K562 (cell line): ENCODE measurements at regions not wholly inside any gene's neighbourhood (a gene's known extent, or its start where the extent isn't known, plus 50 kb on each side); places are given as distances from the start of the nearest gene placed in this dataset.

Source experiments
- AFF1 ChIP-seq, 2 experiments: fragments of 450-650 bp; IDR thresholded peaks; 2 replicates each; pipeline ENCODE4 v1.6.1; 2018; ENCODE audit warnings: mild to moderate bottlenecking in 2 of 2, low read depth in 1 of 2; ENCODE audit not compliant: partially characterized antibody in 2 of 2
- BMI1 ChIP-seq: fragments of 150-350 bp; IDR thresholded peaks from 2 replicates; pipeline ENCODE4 v1.6.1; 2014; ENCODE audit warnings: low read length
- CCNT2 ChIP-seq: IDR thresholded peaks from 2 replicates; pipeline ENCODE4 v1.6.1; 2011; ENCODE audit warnings: borderline replicate concordance, low read depth, mild to moderate bottlenecking, moderate library complexity, mixed read lengths, low read length; ENCODE audit not compliant: insufficient read length; ENCODE audit errors: extremely low read depth
- MCM5 ChIP-seq: fragments of 450-650 bp; IDR thresholded peaks from 2 replicates; pipeline ENCODE4 v1.6.1; 2016; ENCODE audit warnings: low read depth
- RBM15 ChIP-seq: fragments of 200-400 bp; formaldehyde crosslinking; IDR thresholded peaks from 2 replicates; pipeline ENCODE4 v1.6.1; 2018; ENCODE audit warnings: mild to moderate bottlenecking, low read length, moderate library complexity; ENCODE audit not compliant: insufficient read depth
- RBM39 ChIP-seq: fragments of 200-400 bp; formaldehyde crosslinking; optimal IDR thresholded peaks from 2 replicates; pipeline ENCODE3; 2018; ENCODE audit warnings: low read depth, low read length
- RFX7 ChIP-seq: fragments of 250-450 bp; sonication (Bioruptor Pico); IDR thresholded peaks from 2 replicates; pipeline ENCODE4 v1.5.1; 2021; ENCODE audit warnings: mild to moderate bottlenecking
- SRSF9 ChIP-seq: fragments of 200-400 bp; formaldehyde crosslinking; IDR thresholded peaks from 2 replicates; pipeline ENCODE4 v1.6.1; 2017; ENCODE audit warnings: low read depth, low read length, borderline replicate concordance
- TFAM ChIP-seq: fragments of 250-450 bp; sonication (Bioruptor Pico); conservative IDR thresholded peaks from 2 replicates; pipeline ENCODE4 v1.5.0; 2021; ENCODE audit warnings: mild to moderate bottlenecking, moderate library complexity
- TFE3 ChIP-seq: fragments of 450-650 bp; formaldehyde crosslinking; IDR thresholded peaks from 2 replicates; pipeline ENCODE4 v1.4.0; 2020; ENCODE audit warnings: mild to moderate bottlenecking, mixed read lengths
- U2AF1 ChIP-seq: fragments of 200-400 bp; formaldehyde crosslinking; optimal IDR thresholded peaks from 2 replicates; pipeline ENCODE3; 2017; ENCODE audit warnings: mild to moderate bottlenecking, low read depth, low read length, moderate library complexity
- VEZF1 ChIP-seq: fragments of 200-800 bp; sonication (Bioruptor generic); IDR thresholded peaks from 2 replicates; pipeline ENCODE4 v1.6.1; 2017; ENCODE audit warnings: missing genetic modification characterization, missing compliant biosample characterization
- ZNF318 ChIP-seq, 2 experiments: fragments of 450-650 bp; IDR thresholded peaks; 2 replicates each; pipeline ENCODE4 v1.6.1; 2016; ENCODE audit warnings: mild to moderate bottlenecking in 2 of 2, borderline replicate concordance in 1 of 2, low read depth in 1 of 2, moderate library complexity in 1 of 2

GRCh38 chr12:32034045-32034444 is 72.6 kb upstream of the BICD1 start (continued):
- no peak for TF ChIP-seq TFE3 (CRISPR knock-in tag)
- no peak for TF ChIP-seq MCM5
- peak; percentile 34 for TF ChIP-seq CCNT2
- TF ChIP-seq BMI1, result no peak
- TF ChIP-seq RFX7 (CRISPR knock-in tag), result no peak
- no peak for TF ChIP-seq RBM39
- TF ChIP-seq VEZF1 (CRISPR knock-in tag), result no peak
- TF ChIP-seq TFAM (CRISPR knock-in tag), result no peak
- no peak for TF ChIP-seq RBM15
- no peak for TF ChIP-seq AFF1 (IDR thresholded peaks at IDR 0.05; ENCODE audit: low read depth in 1 of 2, partially characterized antibody in 2 of 2)
- TF ChIP-seq SRSF9, result no peak
- TF ChIP-seq ZNF318 (IDR thresholded peaks at IDR 0.05; ENCODE audit: borderline replicate concordance in 1 of 2, low read depth in 1 of 2), result no peak
- no peak for TF ChIP-seq U2AF1
